ENCODE measurements at regions not wholly inside any gene's neighbourhood (a gene's known extent, or its start where the extent isn't known, plus 50 kb on each side); places are given as distances from the start of the nearest gene placed in this dataset.

DNA sequence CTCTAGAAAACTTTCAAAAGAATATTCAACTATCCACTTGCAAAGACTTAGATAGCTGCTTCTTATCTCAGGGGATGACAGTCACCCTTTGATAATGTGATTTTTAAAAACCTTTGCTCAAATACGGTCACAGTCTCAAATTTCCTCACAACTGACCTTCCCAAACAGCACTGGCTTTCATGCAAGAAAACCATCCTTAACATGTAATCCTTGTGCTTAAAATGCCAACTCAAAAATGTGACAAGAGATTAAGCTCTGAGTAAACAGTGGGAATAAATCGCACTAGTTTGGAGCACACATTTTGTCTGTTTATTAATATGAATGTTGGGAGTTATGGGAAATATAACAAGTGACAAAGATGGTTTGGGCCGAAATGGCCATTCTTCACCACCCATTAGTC is 87.5 kb upstream of the CCBE1 start:
- BruUV-seq (replicated peaks): no TSS peak
- WGBS (ENCODE audit: insufficient coverage, insufficient replicate concordance, low lambda C conversion rate, missing lambda C conversion rate): 37% methylated on average over 3 of the region's 3 CpGs
- H2AFZ ChIP-seq (ENCODE audit: control insufficient read depth, low read depth, low read length): no peak overlapping the region
- no peaks in the 10 kb centered on the region for H3K27me3 ChIP-seq (replicated peaks in 1 of 2; ENCODE audit: control insufficient read depth in 2 of 2, insufficient read depth in 2 of 2, low read length in 1 of 2)
- no peak for DNase-seq (ENCODE audit: low read depth, low spot score)
- FAIRE-seq: no peak
- H3K4me3 ChIP-seq: no peak overlapping the region
- in situ Hi-C loops (cut with MboI): no loop called here
- RAD21 ChIA-PET (ENCODE audit: unreplicated experiment): interaction anchor here (0.9 to 4.5 kb wide), 2 partner anchors 39 to 326 kb away, joined by 3 to 89 read pairs; no protein-coding TSS in a partner anchor
- CTCF ChIA-PET: interaction anchor here (1.0 to 7.2 kb wide), 4 partner anchors 16 to 212 kb away, joined by 3 to 135 read pairs (median 4); no protein-coding TSS in a partner anchor
- no peak overlapping the region for H3K27ac ChIP-seq (ENCODE audit: control insufficient read depth, insufficient read depth)
- TF ChIP-seq, protein P1, sequence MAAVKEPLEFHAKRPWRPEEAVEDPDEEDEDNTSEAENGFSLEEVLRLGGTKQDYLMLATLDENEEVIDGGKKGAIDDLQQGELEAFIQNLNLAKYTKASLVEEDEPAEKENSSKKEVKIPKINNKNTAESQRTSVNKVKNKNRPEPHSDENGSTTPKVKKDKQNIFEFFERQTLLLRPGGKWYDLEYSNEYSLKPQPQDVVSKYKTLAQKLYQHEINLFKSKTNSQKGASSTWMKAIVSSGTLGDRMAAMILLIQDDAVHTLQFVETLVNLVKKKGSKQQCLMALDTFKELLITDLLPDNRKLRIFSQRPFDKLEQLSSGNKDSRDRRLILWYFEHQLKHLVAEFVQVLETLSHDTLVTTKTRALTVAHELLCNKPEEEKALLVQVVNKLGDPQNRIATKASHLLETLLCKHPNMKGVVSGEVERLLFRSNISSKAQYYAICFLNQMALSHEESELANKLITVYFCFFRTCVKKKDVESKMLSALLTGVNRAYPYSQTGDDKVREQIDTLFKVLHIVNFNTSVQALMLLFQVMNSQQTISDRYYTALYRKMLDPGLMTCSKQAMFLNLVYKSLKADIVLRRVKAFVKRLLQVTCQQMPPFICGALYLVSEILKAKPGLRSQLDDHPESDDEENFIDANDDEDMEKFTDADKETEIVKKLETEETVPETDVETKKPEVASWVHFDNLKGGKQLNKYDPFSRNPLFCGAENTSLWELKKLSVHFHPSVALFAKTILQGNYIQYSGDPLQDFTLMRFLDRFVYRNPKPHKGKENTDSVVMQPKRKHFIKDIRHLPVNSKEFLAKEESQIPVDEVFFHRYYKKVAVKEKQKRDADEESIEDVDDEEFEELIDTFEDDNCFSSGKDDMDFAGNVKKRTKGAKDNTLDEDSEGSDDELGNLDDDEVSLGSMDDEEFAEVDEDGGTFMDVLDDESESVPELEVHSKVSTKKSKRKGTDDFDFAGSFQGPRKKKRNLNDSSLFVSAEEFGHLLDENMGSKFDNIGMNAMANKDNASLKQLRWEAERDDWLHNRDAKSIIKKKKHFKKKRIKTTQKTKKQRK (IDR thresholded peaks at IDR 0.05; ENCODE audit: low read depth, low read length): no peak
- TF ChIP-seq TCF3 (IDR thresholded peaks at IDR 0.05; ENCODE audit: borderline replicate concordance, insufficient read depth, low read depth, low read length) (no peak), RELA (IDR thresholded peaks at IDR 0.05; ENCODE audit: borderline replicate concordance, partially characterized antibody) (no peak), NBN (IDR thresholded peaks at IDR 0.05) (no peak), CHD1 (IDR thresholded peaks at IDR 0.05; ENCODE audit: low read depth, low read length) (no peak), RB1 (IDR thresholded peaks at IDR 0.05; ENCODE audit: borderline replicate concordance) (no peak), PAX8 (IDR thresholded peaks at IDR 0.05) (no peak), JUNB (IDR thresholded peaks at IDR 0.05) (no peak), MTA3 (IDR thresholded peaks at IDR 0.05; ENCODE audit: borderline replicate concordance, low read length) (no peak), SREBF2 (IDR thresholded peaks at IDR 0.05; ENCODE audit: low read length) (no peak), NRF1 (conservative IDR thresholded peaks at IDR 0.05; ENCODE audit: low read depth, low read length) (no peak), GATAD2B (conservative IDR thresholded peaks at IDR 0.05; ENCODE audit: low read depth) (no peak), RAD51 (IDR thresholded peaks at IDR 0.05) (no peak)
- TF ChIP-seq, protein P2, sequence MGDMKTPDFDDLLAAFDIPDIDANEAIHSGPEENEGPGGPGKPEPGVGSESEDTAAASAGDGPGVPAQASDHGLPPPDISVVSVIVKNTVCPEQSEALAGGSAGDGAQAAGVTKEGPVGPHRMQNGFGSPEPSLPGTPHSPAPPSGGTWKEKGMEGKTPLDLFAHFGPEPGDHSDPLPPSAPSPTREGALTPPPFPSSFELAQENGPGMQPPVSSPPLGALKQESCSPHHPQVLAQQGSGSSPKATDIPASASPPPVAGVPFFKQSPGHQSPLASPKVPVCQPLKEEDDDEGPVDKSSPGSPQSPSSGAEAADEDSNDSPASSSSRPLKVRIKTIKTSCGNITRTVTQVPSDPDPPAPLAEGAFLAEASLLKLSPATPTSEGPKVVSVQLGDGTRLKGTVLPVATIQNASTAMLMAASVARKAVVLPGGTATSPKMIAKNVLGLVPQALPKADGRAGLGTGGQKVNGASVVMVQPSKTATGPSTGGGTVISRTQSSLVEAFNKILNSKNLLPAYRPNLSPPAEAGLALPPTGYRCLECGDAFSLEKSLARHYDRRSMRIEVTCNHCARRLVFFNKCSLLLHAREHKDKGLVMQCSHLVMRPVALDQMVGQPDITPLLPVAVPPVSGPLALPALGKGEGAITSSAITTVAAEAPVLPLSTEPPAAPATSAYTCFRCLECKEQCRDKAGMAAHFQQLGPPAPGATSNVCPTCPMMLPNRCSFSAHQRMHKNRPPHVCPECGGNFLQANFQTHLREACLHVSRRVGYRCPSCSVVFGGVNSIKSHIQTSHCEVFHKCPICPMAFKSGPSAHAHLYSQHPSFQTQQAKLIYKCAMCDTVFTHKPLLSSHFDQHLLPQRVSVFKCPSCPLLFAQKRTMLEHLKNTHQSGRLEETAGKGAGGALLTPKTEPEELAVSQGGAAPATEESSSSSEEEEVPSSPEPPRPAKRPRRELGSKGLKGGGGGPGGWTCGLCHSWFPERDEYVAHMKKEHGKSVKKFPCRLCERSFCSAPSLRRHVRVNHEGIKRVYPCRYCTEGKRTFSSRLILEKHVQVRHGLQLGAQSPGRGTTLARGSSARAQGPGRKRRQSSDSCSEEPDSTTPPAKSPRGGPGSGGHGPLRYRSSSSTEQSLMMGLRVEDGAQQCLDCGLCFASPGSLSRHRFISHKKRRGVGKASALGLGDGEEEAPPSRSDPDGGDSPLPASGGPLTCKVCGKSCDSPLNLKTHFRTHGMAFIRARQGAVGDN (IDR thresholded peaks at IDR 0.05): no peak
- TF ChIP-seq, protein P3, sequence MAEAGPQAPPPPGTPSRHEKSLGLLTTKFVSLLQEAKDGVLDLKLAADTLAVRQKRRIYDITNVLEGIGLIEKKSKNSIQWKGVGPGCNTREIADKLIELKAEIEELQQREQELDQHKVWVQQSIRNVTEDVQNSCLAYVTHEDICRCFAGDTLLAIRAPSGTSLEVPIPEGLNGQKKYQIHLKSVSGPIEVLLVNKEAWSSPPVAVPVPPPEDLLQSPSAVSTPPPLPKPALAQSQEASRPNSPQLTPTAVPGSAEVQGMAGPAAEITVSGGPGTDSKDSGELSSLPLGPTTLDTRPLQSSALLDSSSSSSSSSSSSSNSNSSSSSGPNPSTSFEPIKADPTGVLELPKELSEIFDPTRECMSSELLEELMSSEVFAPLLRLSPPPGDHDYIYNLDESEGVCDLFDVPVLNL (IDR thresholded peaks at IDR 0.05; ENCODE audit: low read depth, low read length): no peak
- TF ChIP-seq, protein P4, sequence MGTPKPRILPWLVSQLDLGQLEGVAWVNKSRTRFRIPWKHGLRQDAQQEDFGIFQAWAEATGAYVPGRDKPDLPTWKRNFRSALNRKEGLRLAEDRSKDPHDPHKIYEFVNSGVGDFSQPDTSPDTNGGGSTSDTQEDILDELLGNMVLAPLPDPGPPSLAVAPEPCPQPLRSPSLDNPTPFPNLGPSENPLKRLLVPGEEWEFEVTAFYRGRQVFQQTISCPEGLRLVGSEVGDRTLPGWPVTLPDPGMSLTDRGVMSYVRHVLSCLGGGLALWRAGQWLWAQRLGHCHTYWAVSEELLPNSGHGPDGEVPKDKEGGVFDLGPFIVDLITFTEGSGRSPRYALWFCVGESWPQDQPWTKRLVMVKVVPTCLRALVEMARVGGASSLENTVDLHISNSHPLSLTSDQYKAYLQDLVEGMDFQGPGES (IDR thresholded peaks at IDR 0.05): no peak
- SMC1A ChIA-PET (ENCODE audit: uncharacterized antibody, unreplicated experiment): interaction anchor here (1.3 to 6.7 kb wide), 3 partner anchors 38 to 205 kb away, joined by 3 to 83 read pairs (median 7); no protein-coding TSS in a partner anchor
- no peak for ATAC-seq
- no peaks in the 10 kb centered on the region for H3K79me2 ChIP-seq (ENCODE audit: control insufficient read depth, insufficient read depth, low read length)
- H4K20me1 ChIP-seq (ENCODE audit: control insufficient read depth, insufficient read depth): no peaks in the 10 kb centered on the region
- intact Hi-C loops (cut with micrococcal nuclease; ENCODE audit: unreplicated experiment): loop anchor here (5.0 to 10.0 kb wide), 2 partner anchors 630 to 763 kb away; no protein-coding TSS in a partner anchor
- no peaks in the 10 kb centered on the region for H3K36me3 ChIP-seq (ENCODE audit: control insufficient read depth in 2 of 2, insufficient read depth in 2 of 2, low read length in 1 of 2)
- no peaks in the 10 kb centered on the region for H3K9me3 ChIP-seq (replicated peaks; ENCODE audit: control insufficient read depth, insufficient read depth, low read length)
- H3K9ac ChIP-seq (ENCODE audit: control insufficient read depth, insufficient read depth, low read length): no peak overlapping the region
- POLR2A ChIA-PET: no interaction called here
- no peaks in the 10 kb centered on the region for H3K4me1 ChIP-seq (ENCODE audit: control insufficient read depth, insufficient read depth, low read length)
- H3K4me2 ChIP-seq (ENCODE audit: control insufficient read depth, insufficient read depth): no peak overlapping the region

All from GM12878 (cell line).